CD4-positive, alpha-beta T cell (primary cell): ENCODE measurements at regions not wholly inside any gene's neighbourhood (a gene's known extent, or its start where the extent isn't known, plus 50 kb on each side); places are given as distances from the start of the nearest gene placed in this dataset.

Source experiments
- ATAC-seq: fragments of 200-7000 bp; cut with Tn5 transposase; one replicate; pipeline ENCODE4 v1.10.0; 2022; ENCODE audit warnings: mild to moderate bottlenecking; ENCODE audit not compliant: poor library complexity
- CTCF ChIA-PET: fragments of 350-600 bp; sonication (Branson Sonifier 250); formaldehyde crosslinking; loops from one replicate; lab custom pipeline; 2021; ENCODE audit warnings: antibody characterized with exemption, inconsistent platforms; lab: Charles Lee
- POLR2A ChIA-PET: fragments of 350-600 bp; sonication (Branson Sonifier 250); formaldehyde crosslinking; loops from one replicate; lab custom pipeline; 2021; ENCODE audit warnings: antibody characterized with exemption, inconsistent platforms; lab: Charles Lee
- DNase-seq, 14 experiments: peaks; one replicate each; pipeline ENCODE4 v3.0.0-alpha.2; 2013 to 2020; ENCODE audit warnings: mixed read lengths in 2 of 14
- H3K27ac ChIP-seq, 2 donors: one replicate each; pipeline versions ENCODE4 v1.5.1 to v1.7.0; 2013; ENCODE audit warnings: low read length in 2 of 2, low read depth in 1 of 2, mild to moderate bottlenecking in 1 of 2
- H3K27me3 ChIP-seq, 2 experiments: 1 replicate in 1 of 2; 2 replicates in 1 of 2; pipeline versions ENCODE4 v1.6.1 to v1.7.0; 2013; ENCODE audit warnings: low read length in 2 of 2, control low read depth in 1 of 2, mild to moderate bottlenecking in 1 of 2, moderate library complexity in 1 of 2; ENCODE audit not compliant: insufficient read depth in 2 of 2, control insufficient read depth in 1 of 2
- H3K36me3 ChIP-seq: one replicate; pipeline ENCODE4 v1.6.1; 2013; ENCODE audit warnings: low read length, control low read depth; ENCODE audit not compliant: insufficient read depth
- H3K4me1 ChIP-seq: one replicate; pipeline ENCODE4 v1.6.1; 2013; ENCODE audit warnings: low read length, control low read depth; ENCODE audit not compliant: insufficient read depth
- H3K4me3 ChIP-seq: one replicate; pipeline ENCODE4 v1.5.1; 2013; ENCODE audit warnings: mild to moderate bottlenecking, low read length, moderate library complexity
- H3K9me3 ChIP-seq, 2 experiments: 1 replicate in 1 of 2; 2 replicates in 1 of 2; pipeline versions ENCODE4 v1.6.1 to v1.7.0; 2013; ENCODE audit warnings: low read length in 2 of 2, mild to moderate bottlenecking in 2 of 2, control low read depth in 1 of 2, moderate library complexity in 1 of 2; ENCODE audit not compliant: control insufficient read depth in 1 of 2, insufficient read depth in 1 of 2
- H3K27ac Mint-ChIP-seq: one replicate; pipeline ENCODE4 v1.8.0; 2020; ENCODE audit warnings: mixed read lengths
- H3K27me3 Mint-ChIP-seq: one replicate; pipeline ENCODE4 v1.8.0; 2021; ENCODE audit warnings: mixed read lengths
- H3K36me3 Mint-ChIP-seq: one replicate; pipeline ENCODE4 v1.8.0; 2021; ENCODE audit warnings: low read depth, mixed read lengths
- H3K4me1 Mint-ChIP-seq: one replicate; pipeline ENCODE4 v1.8.0; 2021; ENCODE audit warnings: low read depth, mixed read lengths
- H3K4me3 Mint-ChIP-seq: one replicate; pipeline ENCODE4 v1.8.0; 2020; ENCODE audit warnings: mild to moderate bottlenecking, mixed read lengths
- H3K9me3 Mint-ChIP-seq: one replicate; pipeline ENCODE4 v1.8.0; 2020; ENCODE audit warnings: mixed read lengths
- CTCF ChIP-seq: fragments of 200-600 bp; IDR thresholded peaks from one replicate; pipeline ENCODE4 v1.8.0; 2022; ENCODE audit warnings: antibody characterized with exemption, mild to moderate bottlenecking
- intact Hi-C, 2 experiments: fragments of 100-400 bp; cut with DNase I in 1 of 2; cut with micrococcal nuclease in 1 of 2; formaldehyde crosslinking; loops; one replicate each; pipeline versions ENCODE4 v1.15.1 to v1.9.0; 2023 to 2025; cut with DNase I, micrococcal nuclease

- intact Hi-C loops, result no loop called here
- ATAC-seq (no peak), DNase-seq (no peak)
- ChIA-PET POLR2A (no interaction called here), CTCF (no interaction called here)
- no peak overlapping the region for H3K27ac Mint-ChIP-seq
- H3K36me3 Mint-ChIP-seq, result no peaks in the 10 kb centered on the region
- H3K27me3 ChIP-seq, result peaks cover 0 to 13% of the 10 kb centered on the region in 2 experiments
- no peaks in the 10 kb centered on the region for H3K4me1 ChIP-seq
- TF ChIP-seq CTCF, result no peak
- H3K36me3 ChIP-seq, result no peaks in the 10 kb centered on the region
- no peak overlapping the region for H3K27ac ChIP-seq
- no peaks in the 10 kb centered on the region for H3K9me3 Mint-ChIP-seq
- H3K4me3 Mint-ChIP-seq, result no peak overlapping the region
- H3K4me1 Mint-ChIP-seq, result no peaks in the 10 kb centered on the region
- no peaks in the 10 kb centered on the region for H3K9me3 ChIP-seq
- H3K4me3 ChIP-seq, result no peak overlapping the region
- H3K27me3 Mint-ChIP-seq, result peaks cover 5% of the 10 kb centered on the region
Measured at GRCh38 chr9:86454701-86455615, 100.7 kb upstream of the TUT7 start.

GRCh38 chr9:86452201-86452828 lies 98.1 kb upstream of the TUT7 start:
- no peak overlapping the region for H3K4me3 Mint-ChIP-seq
- peaks cover 5% of the 10 kb centered on the region for H3K27me3 Mint-ChIP-seq
- DNase-seq (no peak), ATAC-seq (no peak)
- ChIA-PET CTCF (no interaction called here), POLR2A (no interaction called here)
- Histone ChIP-seq H3K36me3 (no peaks in the 10 kb centered on the region), H3K27ac (no peak overlapping the region), H3K4me3 (no peak overlapping the region), H3K27me3 (no peaks in the 10 kb centered on the region), H3K4me1 (no peaks in the 10 kb centered on the region), H3K9me3 (no peaks in the 10 kb centered on the region)
- no peak for TF ChIP-seq CTCF
- intact Hi-C loops, result no loop called here
- H3K4me1 Mint-ChIP-seq, result no peaks in the 10 kb centered on the region
- no peaks in the 10 kb centered on the region for H3K36me3 Mint-ChIP-seq
- H3K27ac Mint-ChIP-seq, result no peak overlapping the region
- H3K9me3 Mint-ChIP-seq, result no peaks in the 10 kb centered on the region

- Histone ChIP-seq H3K4me3 (no peak overlapping the region), H3K36me3 (no peaks in the 10 kb centered on the region), H3K4me1 (no peaks in the 10 kb centered on the region), H3K27ac (no peak overlapping the region), H3K9me3 (no peaks in the 10 kb centered on the region), H3K27me3 (peaks cover 5 to 14% of the 10 kb centered on the region in 2 experiments)
- H3K9me3 Mint-ChIP-seq, result no peaks in the 10 kb centered on the region
- ATAC-seq (no peak), DNase-seq (no peak)
- CTCF ChIA-PET, result no interaction called here
- no peak overlapping the region for H3K27ac Mint-ChIP-seq
- POLR2A ChIA-PET, result no interaction called here
- H3K4me3 Mint-ChIP-seq, result no peak overlapping the region
- no peaks in the 10 kb centered on the region for H3K36me3 Mint-ChIP-seq
- intact Hi-C loops, result no loop called here
- no peaks in the 10 kb centered on the region for H3K4me1 Mint-ChIP-seq
- no peak for TF ChIP-seq CTCF
- peaks cover 14% of the 10 kb centered on the region for H3K27me3 Mint-ChIP-seq
Measured at GRCh38 chr9:86449246-86449645, 95.0 kb upstream of the TUT7 start.
